ENCODE measurements at regions not wholly inside any gene's neighbourhood (a gene's known extent, or its start where the extent isn't known, plus 50 kb on each side); places are given as distances from the start of the nearest gene placed in this dataset.

DNA sequence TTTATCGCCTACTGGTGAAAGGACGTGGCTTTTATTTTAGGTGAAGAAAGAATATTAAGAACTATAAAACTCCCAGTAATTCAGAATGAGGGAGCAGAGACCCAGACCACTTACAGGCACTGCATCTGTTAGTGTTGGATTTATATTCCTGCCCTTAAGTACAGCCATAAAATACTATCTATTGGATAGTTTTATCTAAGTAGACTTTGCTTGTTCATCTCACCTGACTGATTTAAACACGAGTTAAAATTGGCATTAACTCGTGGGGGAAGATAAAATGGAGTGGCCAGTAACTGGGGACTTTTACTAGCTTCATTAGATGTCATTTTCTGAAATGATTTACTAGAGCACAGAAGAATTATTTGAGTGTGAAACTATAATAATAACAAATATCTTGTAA, 1377.5 kb upstream of the TMEM132C start:
- DNase-seq (ENCODE audit: low read depth), result no peak
- TF ChIP-seq, protein P1, sequence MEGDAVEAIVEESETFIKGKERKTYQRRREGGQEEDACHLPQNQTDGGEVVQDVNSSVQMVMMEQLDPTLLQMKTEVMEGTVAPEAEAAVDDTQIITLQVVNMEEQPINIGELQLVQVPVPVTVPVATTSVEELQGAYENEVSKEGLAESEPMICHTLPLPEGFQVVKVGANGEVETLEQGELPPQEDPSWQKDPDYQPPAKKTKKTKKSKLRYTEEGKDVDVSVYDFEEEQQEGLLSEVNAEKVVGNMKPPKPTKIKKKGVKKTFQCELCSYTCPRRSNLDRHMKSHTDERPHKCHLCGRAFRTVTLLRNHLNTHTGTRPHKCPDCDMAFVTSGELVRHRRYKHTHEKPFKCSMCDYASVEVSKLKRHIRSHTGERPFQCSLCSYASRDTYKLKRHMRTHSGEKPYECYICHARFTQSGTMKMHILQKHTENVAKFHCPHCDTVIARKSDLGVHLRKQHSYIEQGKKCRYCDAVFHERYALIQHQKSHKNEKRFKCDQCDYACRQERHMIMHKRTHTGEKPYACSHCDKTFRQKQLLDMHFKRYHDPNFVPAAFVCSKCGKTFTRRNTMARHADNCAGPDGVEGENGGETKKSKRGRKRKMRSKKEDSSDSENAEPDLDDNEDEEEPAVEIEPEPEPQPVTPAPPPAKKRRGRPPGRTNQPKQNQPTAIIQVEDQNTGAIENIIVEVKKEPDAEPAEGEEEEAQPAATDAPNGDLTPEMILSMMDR (conservative IDR thresholded peaks at IDR 0.05; ENCODE audit: low read depth, low read length), result no peak
- no peak overlapping the region for H3K4me3 ChIP-seq (ENCODE audit: low read depth, low read length)

DNA sequence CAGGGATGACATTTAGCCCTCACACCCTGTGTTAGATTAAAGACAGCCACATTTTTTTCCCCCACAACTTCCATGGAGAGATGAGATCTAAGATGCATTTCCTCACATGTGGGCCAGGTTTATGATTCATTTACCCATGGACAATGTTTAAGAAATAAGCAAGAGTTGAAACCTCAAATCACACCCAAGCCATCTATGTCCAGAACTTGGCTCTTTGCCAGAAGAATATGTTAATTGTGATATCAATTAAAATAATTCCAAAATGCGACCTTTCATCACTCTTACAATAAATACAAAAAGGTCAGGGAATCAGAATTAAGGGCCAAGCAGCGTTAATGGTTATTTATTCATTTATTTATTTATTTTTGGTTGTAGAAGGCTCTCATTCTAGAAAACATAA, 1376.9 kb upstream of the TMEM132C start:
- H3K4me3 ChIP-seq (ENCODE audit: low read depth, low read length), result no peak overlapping the region
- DNase-seq (ENCODE audit: low read depth), result no peak
- TF ChIP-seq, protein P1 (conservative IDR thresholded peaks at IDR 0.05; ENCODE audit: low read depth, low read length), result no peak

DNA sequence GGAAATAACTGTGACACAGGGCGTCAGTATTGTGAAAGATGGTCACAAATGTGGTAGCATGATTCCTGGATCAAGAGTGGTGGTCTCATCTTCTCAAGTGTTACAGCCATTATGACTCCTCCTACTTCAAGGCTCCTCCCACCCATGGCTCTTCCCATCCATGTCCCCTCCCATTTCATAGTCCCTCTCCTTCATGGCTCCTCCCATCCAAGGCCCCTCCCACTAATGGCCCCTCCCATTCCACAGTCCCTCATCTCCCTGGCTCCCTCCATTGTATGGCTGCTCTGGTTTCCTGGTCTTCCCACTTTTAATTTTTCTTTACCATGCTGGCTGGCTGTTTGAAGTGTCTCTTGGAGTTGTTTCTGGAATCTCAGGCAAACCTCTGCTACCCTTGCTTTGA, 1375.2 kb upstream of the TMEM132C start:
- DNase-seq (ENCODE audit: low read depth), result no peak
- TF ChIP-seq, protein P1 (conservative IDR thresholded peaks at IDR 0.05; ENCODE audit: low read depth, low read length), result no peak

DNA sequence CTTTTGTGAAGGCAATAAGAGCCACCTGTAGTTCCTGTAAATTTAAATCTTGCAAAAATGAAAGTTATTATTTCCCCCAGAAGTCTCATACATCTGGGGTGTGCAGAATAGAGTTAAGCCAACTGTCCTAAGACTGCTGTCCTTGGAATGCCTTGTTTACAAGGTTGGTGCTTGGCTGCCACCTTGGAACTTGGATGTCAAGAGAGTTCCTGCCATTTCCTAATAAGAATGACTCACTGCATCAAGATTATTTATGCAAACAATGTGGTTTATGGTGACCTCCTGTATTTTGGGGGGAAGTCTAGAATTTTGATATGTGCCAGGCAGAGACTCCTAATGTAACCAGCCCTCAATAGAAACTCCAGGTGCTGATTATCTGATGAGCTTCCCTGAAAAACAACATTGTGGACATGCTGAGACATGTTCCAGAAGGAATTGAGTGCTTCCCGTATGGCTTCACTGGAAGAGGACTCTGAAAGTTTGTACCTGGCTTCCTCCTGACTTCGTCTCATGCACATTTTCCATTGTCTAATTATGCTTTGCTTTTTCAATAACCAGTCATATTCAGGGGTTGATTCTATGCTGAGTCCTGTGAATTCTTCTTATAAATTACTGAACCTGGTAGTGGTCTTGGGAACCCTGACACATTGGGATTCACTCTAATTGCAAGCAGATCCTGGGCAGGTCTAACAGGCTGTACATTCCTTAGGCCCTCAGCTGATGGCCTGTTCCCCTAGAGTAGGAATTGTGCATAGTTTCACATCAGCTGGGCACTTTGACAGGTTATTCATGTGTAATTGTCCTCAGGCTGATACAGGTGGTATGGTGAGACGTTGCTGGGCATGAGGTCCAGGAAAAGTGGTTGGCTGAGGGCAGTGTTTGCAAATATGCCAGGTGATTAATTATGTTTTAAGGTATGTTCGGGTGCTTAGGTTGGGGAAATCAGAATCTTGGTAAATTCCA, 1370.7 kb upstream of the TMEM132C start:
- H3K4me3 ChIP-seq (ENCODE audit: low read depth, low read length), result no peak overlapping the region
- no peak for DNase-seq (ENCODE audit: low read depth)
- TF ChIP-seq, protein P1 (conservative IDR thresholded peaks at IDR 0.05; ENCODE audit: low read depth, low read length), result no peak

More for the DNA sequence above, 1375.2 kb upstream of the TMEM132C start:
- no peak overlapping the region for H3K4me3 ChIP-seq (ENCODE audit: low read depth, low read length)

DNA sequence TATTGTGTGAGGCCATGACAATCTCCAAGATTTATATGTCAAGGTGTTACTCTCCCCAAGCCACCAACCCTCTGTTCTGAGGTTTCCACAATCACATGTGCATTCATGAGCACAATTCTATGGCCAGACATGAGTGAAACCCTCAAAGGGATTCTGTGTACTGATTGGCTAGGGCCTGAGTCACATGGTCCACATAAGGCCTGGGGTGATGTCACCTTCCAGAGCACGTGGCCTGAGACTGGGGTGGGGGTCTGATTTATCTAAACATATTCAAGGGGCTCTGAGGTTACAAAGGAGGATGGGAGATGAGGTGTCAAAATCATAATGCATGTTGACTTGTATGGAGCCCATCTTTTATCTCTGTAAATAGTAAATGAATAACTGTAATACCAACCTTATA, 1369.9 kb upstream of the TMEM132C start:
- DNase-seq (ENCODE audit: low read depth), result no peak
- H3K4me3 ChIP-seq (ENCODE audit: low read depth, low read length), result no peak overlapping the region
- TF ChIP-seq, protein P1 (conservative IDR thresholded peaks at IDR 0.05; ENCODE audit: low read depth, low read length), result no peak

DNA sequence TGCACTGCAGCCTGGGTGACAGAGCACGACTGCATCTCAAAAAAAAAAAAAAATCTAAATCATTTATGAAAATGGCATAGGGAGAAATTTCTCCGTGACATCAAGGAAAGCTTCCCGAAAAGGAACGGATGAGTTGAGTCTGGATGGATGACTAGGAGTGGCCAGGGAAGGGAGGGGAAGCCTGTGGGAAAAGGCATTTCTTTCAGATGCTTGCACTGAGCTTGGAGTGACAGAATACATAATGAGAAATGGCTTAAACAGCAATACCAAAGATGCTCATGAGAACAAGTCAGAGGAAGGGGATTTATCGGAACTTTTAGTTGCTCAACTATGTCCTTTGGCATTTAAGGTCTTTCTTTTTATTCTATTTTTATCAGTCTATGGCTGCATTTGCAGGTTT, 1369.2 kb upstream of the TMEM132C start:
- TF ChIP-seq, protein P1 (conservative IDR thresholded peaks at IDR 0.05; ENCODE audit: low read depth, low read length), result no peak
- H3K4me3 ChIP-seq (ENCODE audit: low read depth, low read length), result no peak overlapping the region
- no peak for DNase-seq (ENCODE audit: low read depth)

DNA sequence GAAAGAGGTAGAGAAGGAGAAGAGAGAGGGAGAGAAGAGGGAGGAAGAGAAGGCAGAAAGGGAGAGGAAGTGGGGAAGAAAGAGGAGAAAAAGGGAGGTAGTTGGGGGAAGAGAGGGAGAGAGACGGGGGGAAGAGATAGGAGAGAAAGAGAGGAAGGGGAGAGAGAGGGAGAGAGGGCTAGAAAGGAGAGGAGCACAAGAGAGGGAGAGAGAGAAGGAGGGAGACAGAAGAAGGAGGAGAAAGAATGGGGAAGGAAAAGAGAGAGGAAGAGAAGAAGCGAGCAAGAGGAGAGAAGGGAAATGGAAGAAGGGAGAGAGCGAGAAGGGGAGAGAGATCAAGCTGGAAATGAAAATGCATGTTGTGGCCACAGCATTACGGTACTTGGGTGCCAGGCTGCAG, 1368.4 kb upstream of the TMEM132C start:
- no peak overlapping the region for H3K4me3 ChIP-seq (ENCODE audit: low read depth, low read length)
- no peak for DNase-seq (ENCODE audit: low read depth)
- TF ChIP-seq, protein P1 (conservative IDR thresholded peaks at IDR 0.05; ENCODE audit: low read depth, low read length), result no peak
